ENCODE measurements at regions not wholly inside any gene's neighbourhood (a gene's known extent, or its start where the extent isn't known, plus 50 kb on each side); places are given as distances from the start of the nearest gene placed in this dataset.

DNA sequence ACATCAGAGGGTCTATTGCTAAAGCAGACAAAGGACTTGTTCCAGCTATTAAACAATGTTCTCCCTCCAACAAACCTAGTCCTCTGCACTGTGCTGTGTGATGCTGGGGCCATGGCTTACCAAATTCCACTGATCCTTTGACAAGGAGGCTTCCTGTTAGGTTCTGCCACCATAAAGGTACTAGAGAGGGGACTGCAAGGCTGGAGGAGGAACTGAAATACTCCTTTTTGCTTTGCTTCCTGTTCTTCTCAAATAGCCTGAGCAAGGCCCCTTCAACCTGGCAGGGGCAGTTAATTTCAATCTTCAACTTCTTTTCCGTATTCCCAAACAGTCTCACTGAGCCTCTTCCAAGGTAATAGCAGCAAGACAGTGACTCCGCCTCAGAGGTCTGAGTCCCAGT, 286.4 kb upstream of the IRAK1BP1 start:
- Histone ChIP-seq H3K36me3 (replicated peaks; ENCODE audit: control insufficient read depth, insufficient read depth, low read length) (no peaks in the 10 kb centered on the region), H3K27me3 (ENCODE audit: control insufficient read depth, insufficient read depth, low read length) (no peaks in the 10 kb centered on the region), H3K4me3 (ENCODE audit: insufficient read depth, low read depth, low read length) (no peak overlapping the region)
- DNase-seq, result no peak

DNA sequence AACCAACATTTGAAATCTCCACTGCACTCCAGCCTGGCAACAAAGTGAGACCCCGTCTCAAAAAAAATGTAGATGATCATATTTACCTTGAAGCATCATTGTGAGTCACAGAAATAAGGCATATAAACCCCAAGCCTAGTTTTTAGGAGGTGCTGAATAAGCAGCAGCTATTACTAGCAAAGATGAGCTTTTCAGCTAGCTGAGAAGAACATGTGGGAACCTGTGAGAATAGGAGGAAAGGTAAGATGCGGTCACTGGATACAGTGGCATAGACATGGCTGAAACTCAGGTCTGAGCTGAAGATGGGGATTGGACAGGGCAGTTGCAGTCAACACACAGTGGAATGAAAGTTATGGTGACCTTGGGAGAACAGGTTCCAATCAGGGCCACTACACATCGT, 284.3 kb upstream of the IRAK1BP1 start:
- no peak overlapping the region for H3K4me3 ChIP-seq (ENCODE audit: insufficient read depth, low read depth, low read length)
- H3K36me3 ChIP-seq (replicated peaks; ENCODE audit: control insufficient read depth, insufficient read depth, low read length), result no peaks in the 10 kb centered on the region
- DNase-seq, result no peak
- H3K27me3 ChIP-seq (ENCODE audit: control insufficient read depth, insufficient read depth, low read length), result no peaks in the 10 kb centered on the region

DNA sequence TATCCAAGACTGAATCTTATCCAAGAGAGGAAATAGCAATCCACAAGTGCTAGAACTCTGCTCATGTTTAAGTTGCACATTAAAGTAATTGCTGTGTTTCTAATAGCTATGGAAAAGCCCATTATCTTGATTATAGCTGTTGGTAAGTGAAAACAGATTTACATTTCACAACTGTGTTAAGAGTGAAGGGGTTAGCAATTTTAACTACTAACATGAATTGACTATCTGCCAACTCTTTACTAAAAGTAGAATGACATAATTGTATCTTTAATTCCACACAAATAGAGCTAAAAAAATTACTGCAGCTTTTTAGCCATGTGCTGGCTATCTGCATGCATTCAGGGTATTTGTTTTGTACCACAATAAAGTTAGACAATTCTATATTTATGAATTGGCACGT, 277.9 kb upstream of the IRAK1BP1 start:
- no peak for DNase-seq
- H3K36me3 ChIP-seq (replicated peaks; ENCODE audit: control insufficient read depth, insufficient read depth, low read length), result no peaks in the 10 kb centered on the region
- H3K4me3 ChIP-seq (ENCODE audit: insufficient read depth, low read depth, low read length), result no peak overlapping the region
- H3K27me3 ChIP-seq (ENCODE audit: control insufficient read depth, insufficient read depth, low read length), result no peaks in the 10 kb centered on the region

DNA sequence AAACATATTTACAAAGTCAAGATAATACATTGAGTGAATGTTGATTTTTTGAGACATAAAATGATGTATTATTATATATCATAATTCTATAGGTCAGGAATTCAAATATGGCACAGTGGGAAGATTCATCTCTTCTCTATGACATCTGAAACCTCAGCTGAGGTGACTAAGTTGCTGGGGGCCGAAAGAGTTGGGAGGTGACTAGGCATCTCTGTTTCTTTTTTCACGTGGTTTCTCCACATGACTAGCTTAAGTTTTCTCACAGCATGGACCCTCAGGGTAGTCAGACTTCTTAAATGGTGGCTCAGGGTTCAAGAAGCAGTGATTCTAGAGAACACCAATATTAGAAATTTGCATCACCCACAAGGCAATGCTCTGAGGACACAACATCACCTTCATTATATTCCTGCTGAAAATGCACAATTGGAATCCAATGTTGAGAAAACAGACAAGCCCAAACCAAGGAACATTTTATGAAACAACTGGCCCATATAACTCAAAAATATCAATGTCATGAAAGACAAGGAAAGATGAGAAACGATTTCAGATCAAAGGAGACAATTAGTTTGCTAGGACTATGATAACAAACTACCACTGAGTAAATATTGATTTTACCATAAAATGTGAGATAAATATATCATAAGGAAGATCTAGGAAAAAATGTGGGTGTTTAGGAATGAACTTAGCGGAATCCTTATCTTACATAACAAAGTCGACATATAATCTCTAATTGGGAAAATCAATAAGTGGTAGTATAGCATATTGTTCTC, 273.3 kb upstream of the IRAK1BP1 start:
- no peak for DNase-seq
- no peaks in the 10 kb centered on the region for H3K36me3 ChIP-seq (replicated peaks; ENCODE audit: control insufficient read depth, insufficient read depth, low read length)
- no peak overlapping the region for H3K4me3 ChIP-seq (ENCODE audit: insufficient read depth, low read depth, low read length)
- no peaks in the 10 kb centered on the region for H3K27me3 ChIP-seq (ENCODE audit: control insufficient read depth, insufficient read depth, low read length)

DNA sequence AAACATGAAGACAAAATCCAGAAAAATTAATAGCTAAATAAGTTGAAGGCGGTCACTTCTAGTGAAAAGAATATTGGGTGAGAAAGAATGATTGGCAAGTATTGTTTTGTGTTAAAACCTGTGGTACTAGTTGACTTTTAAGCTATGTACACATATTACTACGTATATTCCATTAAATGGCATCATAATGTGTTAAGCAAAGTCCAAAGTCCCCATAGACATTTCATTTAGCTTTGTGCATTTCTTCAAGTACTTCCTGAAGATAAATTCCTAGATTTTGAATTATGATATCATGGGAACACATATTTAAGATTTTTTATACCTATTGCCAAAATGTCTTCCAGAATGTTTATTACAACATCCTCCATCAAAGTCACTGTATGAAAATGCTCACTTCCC, 272.7 kb upstream of the IRAK1BP1 start:
- Histone ChIP-seq H3K36me3 (replicated peaks; ENCODE audit: control insufficient read depth, insufficient read depth, low read length) (no peaks in the 10 kb centered on the region), H3K27me3 (ENCODE audit: control insufficient read depth, insufficient read depth, low read length) (no peaks in the 10 kb centered on the region), H3K4me3 (ENCODE audit: insufficient read depth, low read depth, low read length) (no peak overlapping the region)
- DNase-seq, result no peak

DNA sequence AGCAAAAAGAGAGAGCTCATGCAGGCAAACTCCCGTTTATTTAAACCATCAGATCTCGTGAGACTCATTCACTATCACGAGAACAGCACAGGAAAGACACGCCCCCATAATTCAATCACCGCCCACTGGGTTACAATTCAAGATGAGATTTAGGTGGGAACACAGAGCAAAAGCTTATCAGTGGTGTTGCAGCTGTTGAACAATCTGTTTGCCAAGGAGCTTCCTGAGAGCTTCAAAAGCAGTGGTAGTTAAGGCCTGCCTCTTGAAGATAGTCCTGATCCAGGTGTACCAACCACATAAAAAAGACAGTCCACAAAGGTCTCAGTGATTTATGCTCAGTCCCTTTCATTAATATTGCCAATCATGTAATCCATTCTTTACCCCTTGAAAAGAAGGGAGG, 269.4 kb upstream of the IRAK1BP1 start:
- H3K4me3 ChIP-seq (ENCODE audit: insufficient read depth, low read depth, low read length), result no peak overlapping the region
- no peaks in the 10 kb centered on the region for H3K36me3 ChIP-seq (replicated peaks; ENCODE audit: control insufficient read depth, insufficient read depth, low read length)
- no peak for DNase-seq
- no peaks in the 10 kb centered on the region for H3K27me3 ChIP-seq (ENCODE audit: control insufficient read depth, insufficient read depth, low read length)

DNA sequence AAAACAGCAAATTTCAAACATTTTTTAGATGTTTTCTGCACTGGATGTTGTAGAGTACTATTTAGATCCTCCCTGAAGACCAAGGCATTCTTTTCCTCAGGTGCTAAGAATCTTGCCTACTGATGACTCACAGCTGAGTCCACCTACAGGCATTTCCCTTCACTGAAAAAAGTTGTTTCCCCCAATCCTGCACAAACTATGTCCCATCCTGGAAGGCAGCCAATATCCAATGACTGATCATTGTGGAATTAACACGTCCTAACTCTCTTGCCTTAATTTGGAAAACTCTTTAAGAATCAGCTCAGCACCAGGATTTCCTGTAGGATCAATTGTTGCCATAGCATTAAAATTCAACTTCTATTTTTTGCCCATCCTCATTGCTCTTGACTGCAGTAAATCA, 268.4 kb upstream of the IRAK1BP1 start:
- H3K27me3 ChIP-seq (ENCODE audit: control insufficient read depth, insufficient read depth, low read length), result no peaks in the 10 kb centered on the region
- DNase-seq, result no peak
- H3K36me3 ChIP-seq (replicated peaks; ENCODE audit: control insufficient read depth, insufficient read depth, low read length), result no peaks in the 10 kb centered on the region
- H3K4me3 ChIP-seq (ENCODE audit: insufficient read depth, low read depth, low read length), result no peak overlapping the region

DNA sequence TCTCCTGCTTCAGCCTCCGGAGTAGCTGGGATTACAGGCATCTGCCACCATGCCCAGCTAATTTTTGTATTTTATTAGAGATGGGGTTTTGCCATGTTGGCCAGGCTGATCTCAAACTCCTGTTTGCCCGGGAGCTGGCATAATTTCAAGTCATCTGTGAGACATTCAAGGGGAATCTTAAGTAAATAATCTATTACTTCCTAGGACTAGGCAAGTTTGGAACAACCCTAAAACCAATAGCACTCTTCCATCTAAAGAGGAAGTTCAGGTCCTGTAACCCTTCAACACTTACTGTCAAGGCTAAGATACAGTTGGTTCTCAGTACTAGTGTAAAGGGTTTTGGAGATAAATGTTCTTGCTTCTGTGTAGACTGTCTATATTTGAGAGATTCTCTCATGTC, 267.8 kb upstream of the IRAK1BP1 start:
- Histone ChIP-seq H3K27me3 (ENCODE audit: control insufficient read depth, insufficient read depth, low read length) (no peaks in the 10 kb centered on the region), H3K36me3 (replicated peaks; ENCODE audit: control insufficient read depth, insufficient read depth, low read length) (no peaks in the 10 kb centered on the region), H3K4me3 (ENCODE audit: insufficient read depth, low read depth, low read length) (no peak overlapping the region)
- DNase-seq, result no peak

DNA sequence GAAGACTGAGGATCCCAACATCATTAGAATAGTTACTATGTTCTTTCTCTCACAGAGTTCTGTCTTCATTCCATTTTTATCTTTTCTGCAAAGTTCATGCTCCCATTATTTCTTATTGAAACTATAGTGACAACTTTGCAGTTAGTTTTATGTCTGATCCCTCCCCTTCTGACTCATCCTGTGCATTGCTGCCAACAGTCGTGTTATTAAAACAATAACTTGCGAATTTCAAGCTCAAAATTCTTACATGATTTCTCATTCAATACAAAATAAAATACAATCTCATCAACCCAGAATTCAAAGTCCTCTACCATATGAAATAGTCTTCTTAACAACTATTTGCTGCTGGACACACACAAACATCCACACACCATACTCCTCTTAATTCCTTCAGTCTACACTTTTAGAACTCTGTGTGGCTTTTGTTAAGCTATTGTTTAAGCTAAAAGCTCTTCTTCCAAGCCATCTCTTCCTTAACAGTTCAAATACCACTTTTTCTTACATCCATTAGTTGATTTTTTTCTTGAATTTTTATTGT, 261.4 kb upstream of the IRAK1BP1 start:
- Histone ChIP-seq H3K4me3 (ENCODE audit: insufficient read depth, low read depth, low read length) (no peak overlapping the region), H3K36me3 (replicated peaks; ENCODE audit: control insufficient read depth, insufficient read depth, low read length) (no peaks in the 10 kb centered on the region), H3K27me3 (ENCODE audit: control insufficient read depth, insufficient read depth, low read length) (no peaks in the 10 kb centered on the region)
- DNase-seq, result no peak

DNA sequence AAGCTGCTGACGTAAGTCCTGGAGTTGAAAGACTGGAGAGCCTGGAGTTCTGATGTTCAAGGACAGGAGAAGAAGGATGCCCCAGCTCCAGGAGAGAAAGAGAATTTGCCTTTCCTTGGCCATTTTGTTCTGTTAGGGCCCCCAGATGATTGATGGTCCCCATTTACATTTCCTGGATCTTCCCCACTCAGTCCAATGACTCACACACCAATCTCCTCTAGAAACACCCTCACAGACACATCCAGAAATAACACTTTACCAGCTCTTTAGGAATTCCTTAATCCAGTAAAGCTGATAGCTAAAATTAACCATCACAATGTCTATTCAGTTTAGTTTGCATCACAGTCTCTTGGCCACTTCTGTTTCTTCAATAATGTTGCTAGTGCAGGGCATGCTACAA, 260.2 kb upstream of the IRAK1BP1 start:
- no peak for DNase-seq
- H3K27me3 ChIP-seq (ENCODE audit: control insufficient read depth, insufficient read depth, low read length), result no peaks in the 10 kb centered on the region
- no peaks in the 10 kb centered on the region for H3K36me3 ChIP-seq (replicated peaks; ENCODE audit: control insufficient read depth, insufficient read depth, low read length)
- no peak overlapping the region for H3K4me3 ChIP-seq (ENCODE audit: insufficient read depth, low read depth, low read length)

DNA sequence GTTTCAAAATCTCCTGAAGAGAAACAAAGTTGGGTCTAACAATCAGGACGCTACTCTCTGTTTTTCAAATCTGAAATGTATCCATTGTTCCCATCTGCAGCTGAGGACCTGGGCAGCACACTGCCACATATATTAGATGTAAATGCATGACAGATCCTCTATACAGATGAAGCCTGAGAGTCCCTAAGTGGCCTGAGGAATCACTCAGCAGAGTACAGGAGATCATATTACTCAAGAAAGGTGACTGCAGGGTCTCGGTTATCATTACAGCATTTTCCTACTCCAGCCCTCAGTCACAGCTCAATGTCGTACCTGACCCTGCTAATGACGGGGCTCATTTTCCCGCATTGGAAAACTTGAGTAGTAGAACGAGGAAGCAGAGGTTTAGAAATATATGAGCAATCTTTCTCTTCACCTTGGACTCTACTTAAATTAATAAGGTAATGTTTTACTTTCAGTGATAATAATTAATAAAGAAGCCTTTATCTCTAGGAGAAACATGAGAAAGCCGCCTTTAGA, 256.2 kb upstream of the IRAK1BP1 start:
- H3K36me3 ChIP-seq (replicated peaks; ENCODE audit: control insufficient read depth, insufficient read depth, low read length), result no peaks in the 10 kb centered on the region
- no peaks in the 10 kb centered on the region for H3K27me3 ChIP-seq (ENCODE audit: control insufficient read depth, insufficient read depth, low read length)
- no peak overlapping the region for H3K4me3 ChIP-seq (ENCODE audit: insufficient read depth, low read depth, low read length)
- no peak for DNase-seq

DNA sequence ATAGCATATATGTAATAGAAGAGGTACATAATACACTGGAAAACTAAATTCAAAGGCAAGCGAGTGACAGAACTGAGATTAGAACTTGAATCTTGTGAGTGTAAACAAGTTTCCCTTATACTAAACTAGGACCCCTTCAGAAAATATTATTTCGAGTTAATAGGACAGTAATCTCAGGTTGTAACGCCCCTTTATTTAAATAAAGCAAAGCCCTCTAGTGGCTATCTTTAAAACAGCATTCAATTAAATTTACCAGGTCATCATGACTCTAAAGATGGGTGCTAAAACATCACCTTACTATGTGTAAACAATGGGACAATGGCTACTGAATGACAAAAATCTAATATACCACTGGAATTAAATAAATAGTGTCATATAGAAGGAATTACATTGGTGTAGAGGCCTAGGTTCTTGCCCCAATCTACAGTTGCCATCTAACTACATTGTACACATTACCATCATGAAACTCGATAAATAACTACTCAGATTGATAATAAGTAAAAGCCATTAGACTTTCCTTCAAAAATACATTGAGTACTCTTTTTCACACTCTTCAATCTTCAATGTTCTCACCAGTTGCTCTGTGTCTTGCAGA, 255.4 kb upstream of the IRAK1BP1 start:
- Histone ChIP-seq H3K36me3 (replicated peaks; ENCODE audit: control insufficient read depth, insufficient read depth, low read length) (no peaks in the 10 kb centered on the region), H3K27me3 (ENCODE audit: control insufficient read depth, insufficient read depth, low read length) (no peaks in the 10 kb centered on the region), H3K4me3 (ENCODE audit: insufficient read depth, low read depth, low read length) (no peak overlapping the region)
- DNase-seq, result peak; percentile 13

DNA sequence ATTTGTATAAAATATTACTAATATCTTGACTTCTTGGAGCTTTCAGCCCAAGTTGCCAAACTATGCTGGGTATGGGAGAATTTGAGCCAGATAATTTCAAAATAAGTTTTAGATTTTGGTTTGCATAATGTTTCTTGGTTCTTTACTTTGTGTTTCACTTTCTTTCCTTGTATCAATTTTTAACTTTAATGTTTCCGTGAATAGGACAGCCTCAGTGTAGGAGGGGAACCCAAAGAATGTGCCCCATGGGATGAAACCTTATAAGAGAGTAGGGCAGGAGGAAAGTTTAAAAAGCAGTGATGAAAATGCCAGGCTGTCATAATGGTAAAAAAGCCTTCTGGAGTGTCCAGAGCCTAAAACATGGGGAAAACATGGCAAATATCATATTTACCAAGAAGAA, 252.4 kb upstream of the IRAK1BP1 start:
- Histone ChIP-seq H3K36me3 (replicated peaks; ENCODE audit: control insufficient read depth, insufficient read depth, low read length) (no peaks in the 10 kb centered on the region), H3K27me3 (ENCODE audit: control insufficient read depth, insufficient read depth, low read length) (no peaks in the 10 kb centered on the region), H3K4me3 (ENCODE audit: insufficient read depth, low read depth, low read length) (no peak overlapping the region)
- no peak for DNase-seq

DNA sequence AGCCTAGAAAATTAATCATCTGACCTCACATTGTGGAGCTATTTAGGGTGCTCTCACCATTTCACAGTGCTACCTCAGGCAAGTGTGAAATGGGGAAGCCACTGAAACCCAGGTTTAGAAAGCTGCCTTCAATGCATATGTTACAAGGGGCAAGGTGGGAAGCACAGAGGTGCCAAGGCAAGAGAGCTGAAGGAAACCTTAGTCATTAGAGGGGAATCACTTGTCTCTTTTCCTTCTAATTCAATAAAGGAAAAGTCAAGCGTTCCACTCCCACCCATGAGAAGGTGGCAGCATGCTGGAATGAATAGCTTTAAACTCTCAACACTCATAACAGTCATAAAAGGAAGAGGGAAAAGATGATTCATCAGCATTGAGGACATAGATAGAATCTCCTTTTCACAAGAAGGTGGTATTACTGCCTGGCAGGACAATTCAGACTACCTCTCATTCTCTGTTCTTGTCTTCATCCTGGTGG, 251.9 kb upstream of the IRAK1BP1 start:
- Histone ChIP-seq H3K4me3 (ENCODE audit: insufficient read depth, low read depth, low read length) (no peak overlapping the region), H3K27me3 (ENCODE audit: control insufficient read depth, insufficient read depth, low read length) (no peaks in the 10 kb centered on the region), H3K36me3 (replicated peaks; ENCODE audit: control insufficient read depth, insufficient read depth, low read length) (no peaks in the 10 kb centered on the region)
- no peak for DNase-seq

DNA sequence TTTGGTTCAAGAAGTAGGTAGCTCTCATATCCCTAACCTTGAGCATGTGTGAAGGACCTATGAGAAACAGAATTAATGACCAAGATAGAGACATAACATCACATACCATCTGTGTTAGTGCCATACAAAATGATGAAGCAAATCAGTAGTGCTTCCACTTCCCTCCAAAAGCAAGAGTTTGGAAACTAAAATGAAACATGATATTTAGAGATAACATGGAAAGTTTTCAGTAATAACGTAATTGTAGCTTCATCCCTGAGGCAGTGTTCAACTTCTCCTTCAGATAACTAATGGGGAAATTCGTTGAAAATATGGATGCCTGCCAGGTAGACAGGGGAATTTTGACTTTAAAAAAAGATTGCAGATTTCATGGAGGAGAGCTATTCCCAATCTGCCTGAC, 248.4 kb upstream of the IRAK1BP1 start:
- DNase-seq, result no peak

More for the DNA sequence above, 248.4 kb upstream of the IRAK1BP1 start:
- no peaks in the 10 kb centered on the region for H3K27me3 ChIP-seq (ENCODE audit: control insufficient read depth, insufficient read depth, low read length)
- no peaks in the 10 kb centered on the region for H3K36me3 ChIP-seq (replicated peaks; ENCODE audit: control insufficient read depth, insufficient read depth, low read length)
- H3K4me3 ChIP-seq (ENCODE audit: insufficient read depth, low read depth, low read length), result no peak overlapping the region
